ENCODE measurements at regions not wholly inside any gene's neighbourhood (a gene's known extent, or its start where the extent isn't known, plus 50 kb on each side); places are given as distances from the start of the nearest gene placed in this dataset.

DNA sequence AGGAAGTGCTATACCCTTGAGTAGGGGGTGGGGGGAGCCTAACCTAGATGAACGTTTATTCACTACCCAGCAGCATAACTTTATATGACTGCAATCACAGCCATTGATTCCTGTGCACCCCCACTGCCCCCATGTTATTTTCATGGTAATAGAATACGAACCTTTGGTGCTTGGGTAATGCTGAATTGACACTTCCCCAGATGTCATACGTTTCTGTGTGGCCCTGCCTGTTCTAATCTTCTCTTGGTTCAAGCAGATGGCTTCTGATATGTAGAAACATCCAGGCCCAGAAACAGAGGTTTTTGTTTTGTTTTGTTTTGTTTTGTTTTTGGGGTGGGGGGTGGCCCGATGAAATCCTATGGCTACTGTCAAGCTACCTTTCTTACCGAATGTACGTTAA lies 237.9 kb upstream of the TOPAZ1 start:
- no peaks in the 10 kb centered on the region for H3K9me3 ChIP-seq (ENCODE audit: control insufficient read depth, insufficient read depth, low read depth, low read length)
- in situ Hi-C loops (cut with HindIII; ENCODE audit: low pct_unique_long_range_greater_than_20kb, low sequenced_read_pairs) = no loop called here
- ChIA-PET POLR2A (no interaction called here), CTCF (no interaction called here)
- ATAC-seq = no peak
- BruUV-seq (replicated peaks) = no TSS peak
- H3K36me3 ChIP-seq (ENCODE audit: control insufficient read depth, insufficient read depth, low read length) = no peaks in the 10 kb centered on the region
- TF ChIP-seq, protein P1, sequence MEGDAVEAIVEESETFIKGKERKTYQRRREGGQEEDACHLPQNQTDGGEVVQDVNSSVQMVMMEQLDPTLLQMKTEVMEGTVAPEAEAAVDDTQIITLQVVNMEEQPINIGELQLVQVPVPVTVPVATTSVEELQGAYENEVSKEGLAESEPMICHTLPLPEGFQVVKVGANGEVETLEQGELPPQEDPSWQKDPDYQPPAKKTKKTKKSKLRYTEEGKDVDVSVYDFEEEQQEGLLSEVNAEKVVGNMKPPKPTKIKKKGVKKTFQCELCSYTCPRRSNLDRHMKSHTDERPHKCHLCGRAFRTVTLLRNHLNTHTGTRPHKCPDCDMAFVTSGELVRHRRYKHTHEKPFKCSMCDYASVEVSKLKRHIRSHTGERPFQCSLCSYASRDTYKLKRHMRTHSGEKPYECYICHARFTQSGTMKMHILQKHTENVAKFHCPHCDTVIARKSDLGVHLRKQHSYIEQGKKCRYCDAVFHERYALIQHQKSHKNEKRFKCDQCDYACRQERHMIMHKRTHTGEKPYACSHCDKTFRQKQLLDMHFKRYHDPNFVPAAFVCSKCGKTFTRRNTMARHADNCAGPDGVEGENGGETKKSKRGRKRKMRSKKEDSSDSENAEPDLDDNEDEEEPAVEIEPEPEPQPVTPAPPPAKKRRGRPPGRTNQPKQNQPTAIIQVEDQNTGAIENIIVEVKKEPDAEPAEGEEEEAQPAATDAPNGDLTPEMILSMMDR (IDR thresholded peaks at IDR 0.05) = no peak
- TF ChIP-seq TCF7L2 (IDR thresholded peaks at IDR 0.05; ENCODE audit: low read depth, low read length) = no peak
- TF ChIP-seq POLR2AphosphoS5 (IDR thresholded peaks at IDR 0.05; ENCODE audit: low read depth, low read length) = no peak
- peaks cover 23% of the 10 kb centered on the region for H3K27me3 ChIP-seq (ENCODE audit: control insufficient read depth, insufficient read depth, low read length)
- H3K27ac ChIP-seq (ENCODE audit: low read length) = no peak overlapping the region
- no peak overlapping the region for H3K4me3 ChIP-seq (ENCODE audit: low read depth in 2 of 2, low read length in 2 of 2)
- H3K4me1 ChIP-seq (ENCODE audit: control insufficient read depth, insufficient read depth, low read length) = no peaks in the 10 kb centered on the region
- intact Hi-C loops (cut with micrococcal nuclease; ENCODE audit: unreplicated experiment) = no loop called here
- no peak for DNase-seq (ENCODE audit: low read depth, low spot score)

GRCh38 chr3:44011680-44012079 lies 230.0 kb upstream of the TOPAZ1 start:
- ATAC-seq (no peak), DNase-seq (ENCODE audit: low read depth, low spot score) (no peak)
- Histone ChIP-seq H3K27ac (ENCODE audit: low read length) (no peak overlapping the region), H3K4me3 (ENCODE audit: low read depth in 2 of 2, low read length in 2 of 2) (no peak overlapping the region), H3K9me3 (ENCODE audit: control insufficient read depth, insufficient read depth, low read depth, low read length) (no peaks in the 10 kb centered on the region), H3K36me3 (ENCODE audit: control insufficient read depth, insufficient read depth, low read length) (no peaks in the 10 kb centered on the region), H3K4me1 (ENCODE audit: control insufficient read depth, insufficient read depth, low read length) (no peaks in the 10 kb centered on the region), H3K27me3 (ENCODE audit: control insufficient read depth, insufficient read depth, low read length) (0 out of 2 replicates have a peak, but pooled peaks cover 2% of the 10 kb centered on the region)
- in situ Hi-C loops (cut with HindIII; ENCODE audit: low pct_unique_long_range_greater_than_20kb, low sequenced_read_pairs) = no loop called here
- no peak for TF ChIP-seq SIN3A (IDR thresholded peaks at IDR 0.05; ENCODE audit: borderline replicate concordance, insufficient read depth, low read depth, low read length)
- TF ChIP-seq POLR2AphosphoS5 (IDR thresholded peaks at IDR 0.05; ENCODE audit: low read depth, low read length) = no peak
- TF ChIP-seq, protein P2, sequence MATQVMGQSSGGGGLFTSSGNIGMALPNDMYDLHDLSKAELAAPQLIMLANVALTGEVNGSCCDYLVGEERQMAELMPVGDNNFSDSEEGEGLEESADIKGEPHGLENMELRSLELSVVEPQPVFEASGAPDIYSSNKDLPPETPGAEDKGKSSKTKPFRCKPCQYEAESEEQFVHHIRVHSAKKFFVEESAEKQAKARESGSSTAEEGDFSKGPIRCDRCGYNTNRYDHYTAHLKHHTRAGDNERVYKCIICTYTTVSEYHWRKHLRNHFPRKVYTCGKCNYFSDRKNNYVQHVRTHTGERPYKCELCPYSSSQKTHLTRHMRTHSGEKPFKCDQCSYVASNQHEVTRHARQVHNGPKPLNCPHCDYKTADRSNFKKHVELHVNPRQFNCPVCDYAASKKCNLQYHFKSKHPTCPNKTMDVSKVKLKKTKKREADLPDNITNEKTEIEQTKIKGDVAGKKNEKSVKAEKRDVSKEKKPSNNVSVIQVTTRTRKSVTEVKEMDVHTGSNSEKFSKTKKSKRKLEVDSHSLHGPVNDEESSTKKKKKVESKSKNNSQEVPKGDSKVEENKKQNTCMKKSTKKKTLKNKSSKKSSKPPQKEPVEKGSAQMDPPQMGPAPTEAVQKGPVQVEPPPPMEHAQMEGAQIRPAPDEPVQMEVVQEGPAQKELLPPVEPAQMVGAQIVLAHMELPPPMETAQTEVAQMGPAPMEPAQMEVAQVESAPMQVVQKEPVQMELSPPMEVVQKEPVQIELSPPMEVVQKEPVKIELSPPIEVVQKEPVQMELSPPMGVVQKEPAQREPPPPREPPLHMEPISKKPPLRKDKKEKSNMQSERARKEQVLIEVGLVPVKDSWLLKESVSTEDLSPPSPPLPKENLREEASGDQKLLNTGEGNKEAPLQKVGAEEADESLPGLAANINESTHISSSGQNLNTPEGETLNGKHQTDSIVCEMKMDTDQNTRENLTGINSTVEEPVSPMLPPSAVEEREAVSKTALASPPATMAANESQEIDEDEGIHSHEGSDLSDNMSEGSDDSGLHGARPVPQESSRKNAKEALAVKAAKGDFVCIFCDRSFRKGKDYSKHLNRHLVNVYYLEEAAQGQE (IDR thresholded peaks at IDR 0.05; ENCODE audit: insufficient read depth in 1 of 2, low read depth in 2 of 2, low read length in 1 of 2) = no peak
- no peak for TF ChIP-seq TCF7L2 (IDR thresholded peaks at IDR 0.05; ENCODE audit: low read depth, low read length)
- TF ChIP-seq, protein P1 (IDR thresholded peaks at IDR 0.05) = no peak
- ChIA-PET POLR2A (no interaction called here), CTCF (interaction anchor here (0.6 kb wide), 1 partner anchor 325 kb away, joined by 3 read pairs; no protein-coding TSS in a partner anchor)
- BruUV-seq (replicated peaks) = no TSS peak
- intact Hi-C loops (cut with micrococcal nuclease; ENCODE audit: unreplicated experiment) = no loop called here

All from Panc1 (cell line).